HEK293 (cell line): ENCODE measurements at regions not wholly inside any gene's neighbourhood (a gene's known extent, or its start where the extent isn't known, plus 50 kb on each side); places are given as distances from the start of the nearest gene placed in this dataset.

ENCODE experiments used
- CTCF ChIA-PET: fragments of 350-600 bp; formaldehyde crosslinking; extraction: SDS; loops from one replicate; lab custom pipeline; 2021; ENCODE audit warnings: antibody characterized with exemption; lab: Yijun Ruan, JAX
- POLR2A ChIA-PET: fragments of 300-600 bp; formaldehyde crosslinking; extraction: SDS; loops from one replicate; lab custom pipeline; 2020; ENCODE audit warnings: antibody characterized with exemption, inconsistent platforms; lab: Yijun Ruan, JAX
- H3K27ac ChIP-seq: fragments of 200-500 bp; sonication (Bioruptor generic); 2 replicates; pipeline ENCODE4 v1.5.1; 2014; ENCODE audit warnings: low read depth, low read length, control low read depth, inconsistent platforms; ENCODE audit errors: extremely low read depth
- H3K36me3 ChIP-seq, 2 experiments: fragments of 200-500 bp in 1 of 2; sonication (Bioruptor generic) in 1 of 2; 1 replicate in 1 of 2; 2 replicates in 1 of 2; pipeline ENCODE4 v1.5.1; 2014 to 2017; ENCODE audit warnings: inconsistent platforms in 2 of 2, low read length in 2 of 2; ENCODE audit not compliant: control insufficient read depth in 2 of 2, insufficient read depth in 1 of 2
- H3K4me1 ChIP-seq: fragments of 200-500 bp; sonication (Bioruptor generic); 2 replicates; pipeline ENCODE4 v1.5.1; 2014; ENCODE audit warnings: mild to moderate bottlenecking, low read length, inconsistent platforms; ENCODE audit not compliant: control insufficient read depth, insufficient read depth
- H3K4me3 ChIP-seq: 2 replicates; pipeline ENCODE4 v1.5.1; 2011; ENCODE audit warnings: low read depth, mild to moderate bottlenecking, control low read depth, low read length, moderate library complexity
- H3K9me3 ChIP-seq: fragments of 200-500 bp; sonication (Bioruptor generic); 2 replicates; pipeline ENCODE4 v1.5.1; 2014; ENCODE audit warnings: low read depth, low read length, inconsistent platforms; ENCODE audit not compliant: control insufficient read depth, insufficient read depth
- FEZF1 ChIP-seq: fragments of 450-650 bp; formaldehyde crosslinking; IDR thresholded peaks from 2 replicates; pipeline ENCODE4 v1.5.1; 2016; ENCODE audit warnings: missing biosample characterization, missing genetic modification characterization
- SP2 ChIP-seq: fragments of 450-650 bp; formaldehyde crosslinking; IDR thresholded peaks from 2 replicates; pipeline ENCODE4 v1.5.1; 2016; ENCODE audit warnings: missing biosample characterization, missing genetic modification characterization
- SP3 ChIP-seq: fragments of 450-650 bp; formaldehyde crosslinking; IDR thresholded peaks from 2 replicates; pipeline ENCODE4 v1.5.1; 2016; ENCODE audit warnings: missing biosample characterization, missing genetic modification characterization
- TRIM28 ChIP-seq: IDR thresholded peaks from 2 replicates; pipeline ENCODE4 v1.6.1; 2011; ENCODE audit warnings: low read length, control low read depth, borderline replicate concordance
- YY2 ChIP-seq: fragments of 450-650 bp; formaldehyde crosslinking; IDR thresholded peaks from 2 replicates; pipeline ENCODE4 v1.5.1; 2016; ENCODE audit warnings: missing biosample characterization, missing genetic modification characterization
- ZBTB17 ChIP-seq: fragments of 450-650 bp; formaldehyde crosslinking; IDR thresholded peaks from 2 replicates; pipeline ENCODE4 v1.5.1; 2016; ENCODE audit warnings: missing biosample characterization, missing genetic modification characterization
- ZBTB20 ChIP-seq: fragments of 450-650 bp; formaldehyde crosslinking; IDR thresholded peaks from 2 replicates; pipeline ENCODE4 v1.5.1; 2016; ENCODE audit warnings: missing biosample characterization, missing genetic modification characterization
- ZBTB26 ChIP-seq: fragments of 450-650 bp; formaldehyde crosslinking; optimal IDR thresholded peaks from 2 replicates; pipeline ENCODE3; 2016; ENCODE audit warnings: missing biosample characterization, mild to moderate bottlenecking, missing genetic modification characterization
- ZIC2 ChIP-seq: fragments of 450-650 bp; formaldehyde crosslinking; IDR thresholded peaks from 2 replicates; pipeline ENCODE4 v1.5.1; 2016; ENCODE audit warnings: missing biosample characterization, missing genetic modification characterization
- ZNF16 ChIP-seq: fragments of 450-650 bp; formaldehyde crosslinking; IDR thresholded peaks from 2 replicates; pipeline ENCODE4 v1.5.1; 2016; ENCODE audit warnings: low read depth, missing biosample characterization, missing genetic modification characterization
- ZNF19 ChIP-seq: fragments of 450-650 bp; formaldehyde crosslinking; IDR thresholded peaks from 2 replicates; pipeline ENCODE4; 2016; ENCODE audit warnings: missing biosample characterization, missing genetic modification characterization, low read depth
- ZNF2 ChIP-seq: fragments of 450-650 bp; formaldehyde crosslinking; IDR thresholded peaks from 2 replicates; pipeline ENCODE4 v1.5.1; 2016; ENCODE audit warnings: missing biosample characterization, missing genetic modification characterization
- ZNF221 ChIP-seq: fragments of 450-650 bp; formaldehyde crosslinking; IDR thresholded peaks from 2 replicates; pipeline ENCODE4 v1.5.1; 2017; ENCODE audit warnings: missing biosample characterization, missing genetic modification characterization, borderline replicate concordance
- ZNF26 ChIP-seq: fragments of 450-650 bp; formaldehyde crosslinking; IDR thresholded peaks from 2 replicates; pipeline ENCODE4 v1.5.1; 2016; ENCODE audit warnings: missing biosample characterization, missing genetic modification characterization
- ZNF274 ChIP-seq, 2 experiments: fragments of 200-500 bp in 1 of 2; fragments of 450-650 bp in 1 of 2; sonication (Bioruptor generic) in 1 of 2; formaldehyde crosslinking in 1 of 2; IDR thresholded peaks; 2 replicates each; pipeline versions ENCODE4 v1.5.1 to v1.6.1; 2014 to 2016; ENCODE audit warnings: borderline replicate concordance in 1 of 2, inconsistent platforms in 1 of 2, low read length in 1 of 2, missing biosample characterization in 1 of 2, missing genetic modification characterization in 1 of 2
- ZNF404 ChIP-seq: fragments of 450-650 bp; formaldehyde crosslinking; IDR thresholded peaks from 2 replicates; pipeline ENCODE4 v1.5.1; 2017; ENCODE audit warnings: missing biosample characterization, missing genetic modification characterization
- ZNF510 ChIP-seq: fragments of 450-650 bp; formaldehyde crosslinking; IDR thresholded peaks from 2 replicates; pipeline ENCODE4 v1.5.1; 2018; ENCODE audit warnings: mild to moderate bottlenecking, missing genetic modification characterization, missing biosample characterization; ENCODE audit not compliant: insufficient replicate concordance
- ZNF513 ChIP-seq: fragments of 450-650 bp; IDR thresholded peaks from 2 replicates; pipeline ENCODE4 v1.5.1; 2018; ENCODE audit warnings: missing biosample characterization, missing genetic modification characterization
- ZNF837 ChIP-seq: fragments of 450-650 bp; formaldehyde crosslinking; IDR thresholded peaks from 2 replicates; pipeline ENCODE4 v1.5.1; 2016; ENCODE audit warnings: missing biosample characterization, missing genetic modification characterization
- ZSCAN18 ChIP-seq: fragments of 450-650 bp; formaldehyde crosslinking; IDR thresholded peaks from 2 replicates; pipeline ENCODE4 v1.5.1; 2016; ENCODE audit warnings: missing biosample characterization, missing genetic modification characterization
- ZSCAN30 ChIP-seq: fragments of 450-650 bp; IDR thresholded peaks from 2 replicates; pipeline ENCODE4 v1.5.1; 2018; ENCODE audit warnings: missing biosample characterization, mild to moderate bottlenecking, missing genetic modification characterization, moderate library complexity
- TF ChIP-seq, protein P1 (sequence below): fragments of 450-650 bp; formaldehyde crosslinking; IDR thresholded peaks from 2 replicates; pipeline ENCODE4 v1.5.1; 2016; ENCODE audit warnings: missing biosample characterization, missing genetic modification characterization
- TF ChIP-seq, protein P2 (sequence below): fragments of 450-650 bp; formaldehyde crosslinking; IDR thresholded peaks from 2 replicates; pipeline ENCODE4 v1.5.1; 2017; ENCODE audit warnings: missing biosample characterization, missing genetic modification characterization
- TF ChIP-seq, protein P3 (sequence below): fragments of 450-650 bp; formaldehyde crosslinking; IDR thresholded peaks from 2 replicates; pipeline ENCODE4 v1.5.1; 2016; ENCODE audit warnings: missing biosample characterization, missing genetic modification characterization

DNA sequence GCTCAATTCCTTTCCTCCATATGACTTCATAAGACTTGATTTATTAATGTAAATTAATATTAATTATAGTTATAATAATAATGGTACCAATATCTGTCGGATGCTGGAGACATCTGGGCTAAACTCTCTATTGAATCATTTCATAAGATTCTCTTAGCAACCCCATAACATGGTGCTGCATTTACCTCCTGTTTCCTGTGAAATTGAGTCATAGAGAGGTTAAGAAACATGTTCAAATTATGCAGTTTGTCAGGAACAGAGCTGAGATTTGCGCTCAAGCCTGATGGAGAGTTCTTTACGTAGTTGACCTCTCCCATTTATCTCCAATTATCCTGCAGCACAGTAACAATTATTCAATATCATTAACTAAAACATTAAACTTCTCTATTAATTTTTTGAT lies 621.8 kb upstream of the FZD8 start:
- ChIA-PET POLR2A (no interaction called here), CTCF (no interaction called here)
- TF ChIP-seq ZNF274 (IDR thresholded peaks at IDR 0.05; ENCODE audit: low read length) (no peak), ZNF274 (tag by site-specific recombination; IDR thresholded peaks at IDR 0.05; ENCODE audit: borderline replicate concordance) (no peak), ZNF510 (no peak), ZIC2 (no peak), SP3 (tag by site-specific recombination) (no peak), ZNF404 (tag by site-specific recombination) (no peak), ZBTB26 (tag by site-specific recombination) (no peak), ZNF513 (tag by site-specific recombination) (no peak), ZBTB20 (no peak), ZNF26 (tag by site-specific recombination) (no peak), ZNF19 (tag by site-specific recombination) (no peak), ZNF2 (tag by site-specific recombination) (no peak), ZNF837 (tag by site-specific recombination) (no peak), ZSCAN18 (tag by site-specific recombination) (no peak), TRIM28 (no peak), SP2 (tag by site-specific recombination) (no peak), ZNF221 (no peak), ZNF16 (tag by site-specific recombination) (no peak), ZSCAN30 (tag by site-specific recombination) (no peak), YY2 (tag by site-specific recombination) (no peak)
- TF ChIP-seq, protein P1, sequence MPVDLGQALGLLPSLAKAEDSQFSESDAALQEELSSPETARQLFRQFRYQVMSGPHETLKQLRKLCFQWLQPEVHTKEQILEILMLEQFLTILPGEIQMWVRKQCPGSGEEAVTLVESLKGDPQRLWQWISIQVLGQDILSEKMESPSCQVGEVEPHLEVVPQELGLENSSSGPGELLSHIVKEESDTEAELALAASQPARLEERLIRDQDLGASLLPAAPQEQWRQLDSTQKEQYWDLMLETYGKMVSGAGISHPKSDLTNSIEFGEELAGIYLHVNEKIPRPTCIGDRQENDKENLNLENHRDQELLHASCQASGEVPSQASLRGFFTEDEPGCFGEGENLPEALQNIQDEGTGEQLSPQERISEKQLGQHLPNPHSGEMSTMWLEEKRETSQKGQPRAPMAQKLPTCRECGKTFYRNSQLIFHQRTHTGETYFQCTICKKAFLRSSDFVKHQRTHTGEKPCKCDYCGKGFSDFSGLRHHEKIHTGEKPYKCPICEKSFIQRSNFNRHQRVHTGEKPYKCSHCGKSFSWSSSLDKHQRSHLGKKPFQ (tag by site-specific recombination): no peak
- Histone ChIP-seq H3K36me3 (no peaks in the 10 kb centered on the region), H3K9me3 (no peaks in the 10 kb centered on the region), H3K4me1 (no peaks in the 10 kb centered on the region), H3K4me3 (no peak overlapping the region), H3K27ac (no peak overlapping the region)

- no peak overlapping the region for H3K4me3 ChIP-seq
- ChIA-PET POLR2A (no interaction called here), CTCF (no interaction called here)
- H3K4me1 ChIP-seq: peaks cover 20% of the 10 kb centered on the region
- 0 out of 2 replicates have a peak overlapping the region, but pooled peaks have one; percentile 24 for H3K27ac ChIP-seq
- H3K9me3 ChIP-seq: no peaks in the 10 kb centered on the region
- H3K36me3 ChIP-seq: no peaks in the 10 kb centered on the region
- peak; percentile 72; the same call in 1 of the 2 replicates for TF ChIP-seq ZBTB17 (tag by site-specific recombination)
- TF ChIP-seq, protein P2, sequence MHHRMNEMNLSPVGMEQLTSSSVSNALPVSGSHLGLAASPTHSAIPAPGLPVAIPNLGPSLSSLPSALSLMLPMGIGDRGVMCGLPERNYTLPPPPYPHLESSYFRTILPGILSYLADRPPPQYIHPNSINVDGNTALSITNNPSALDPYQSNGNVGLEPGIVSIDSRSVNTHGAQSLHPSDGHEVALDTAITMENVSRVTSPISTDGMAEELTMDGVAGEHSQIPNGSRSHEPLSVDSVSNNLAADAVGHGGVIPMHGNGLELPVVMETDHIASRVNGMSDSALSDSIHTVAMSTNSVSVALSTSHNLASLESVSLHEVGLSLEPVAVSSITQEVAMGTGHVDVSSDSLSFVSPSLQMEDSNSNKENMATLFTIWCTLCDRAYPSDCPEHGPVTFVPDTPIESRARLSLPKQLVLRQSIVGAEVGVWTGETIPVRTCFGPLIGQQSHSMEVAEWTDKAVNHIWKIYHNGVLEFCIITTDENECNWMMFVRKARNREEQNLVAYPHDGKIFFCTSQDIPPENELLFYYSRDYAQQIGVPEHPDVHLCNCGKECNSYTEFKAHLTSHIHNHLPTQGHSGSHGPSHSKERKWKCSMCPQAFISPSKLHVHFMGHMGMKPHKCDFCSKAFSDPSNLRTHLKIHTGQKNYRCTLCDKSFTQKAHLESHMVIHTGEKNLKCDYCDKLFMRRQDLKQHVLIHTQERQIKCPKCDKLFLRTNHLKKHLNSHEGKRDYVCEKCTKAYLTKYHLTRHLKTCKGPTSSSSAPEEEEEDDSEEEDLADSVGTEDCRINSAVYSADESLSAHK: peak; percentile 47; the same call in 1 of the 2 replicates
- no peak for TF ChIP-seq ZSCAN18 (tag by site-specific recombination)
- TF ChIP-seq, protein P3, sequence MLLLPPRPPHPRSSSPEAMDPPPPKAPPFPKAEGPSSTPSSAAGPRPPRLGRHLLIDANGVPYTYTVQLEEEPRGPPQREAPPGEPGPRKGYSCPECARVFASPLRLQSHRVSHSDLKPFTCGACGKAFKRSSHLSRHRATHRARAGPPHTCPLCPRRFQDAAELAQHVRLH (tag by site-specific recombination): 0 out of 2 replicates have a peak, but pooled peaks have one; percentile 30
- 0 out of 2 replicates have a peak, but pooled peaks have one; percentile 14 for TF ChIP-seq FEZF1 (tag by site-specific recombination)
Observed at GRCh38 chr10:36256948-36257356, 614.9 kb upstream of the FZD8 start.
